Nucleus accumbens (tissue), 56 donors: ENCODE measurements at regions not wholly inside any gene's neighbourhood (a gene's known extent, or its start where the extent isn't known, plus 50 kb on each side); places are given as distances from the start of the nearest gene placed in this dataset.
"Not testable (repeated sequence)": the region's sequence is repeated elsewhere in the genome, so short reads cannot be mapped to it uniquely, and the experiment has no call there.

Experiments
- DNase-seq, 56 donors: peaks; one replicate each; lab custom pipeline; 2025; lab: John Stamatoyannopoulos, UW

DNA sequence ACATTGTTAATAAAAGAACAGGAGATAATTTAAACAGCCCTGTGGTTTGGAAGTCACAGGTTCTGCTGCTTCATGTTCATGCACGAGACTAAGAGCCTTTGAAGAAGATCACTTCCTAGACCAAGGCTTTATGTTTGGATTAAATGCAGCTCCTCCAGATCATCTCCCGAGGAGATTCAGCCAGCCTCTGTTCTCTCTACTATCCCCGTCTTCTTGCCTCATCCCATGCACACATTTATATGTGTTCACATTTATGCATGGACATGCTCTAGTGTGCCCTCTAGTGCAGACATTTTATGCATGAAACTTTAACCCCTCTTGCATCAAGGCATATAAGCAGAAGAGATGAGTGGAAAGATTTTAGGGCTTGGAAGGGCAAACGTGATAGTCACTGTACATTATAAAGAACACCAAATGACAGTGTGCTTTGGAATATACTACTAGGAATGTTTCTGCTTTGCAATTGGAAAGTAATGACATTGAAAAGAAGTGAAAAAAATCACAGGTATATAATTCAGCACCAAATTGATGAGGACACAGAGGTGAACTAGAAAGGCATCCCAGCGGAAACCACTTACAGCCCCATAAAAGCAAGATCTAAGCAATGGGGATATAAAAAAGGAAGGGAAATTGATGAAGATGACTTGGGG lies 271.5 kb upstream of the PLGLB2 start:
- not testable (repeated sequence) for DNase-seq

- DNase-seq = not testable (repeated sequence)
These were observed 271.0 kb upstream of the PLGLB2 start for GRCh38 chr2:87476936-87477335.

GRCh38 chr2:87477669-87478428 lies 270.0 kb upstream of the PLGLB2 start:
- DNase-seq = not testable (repeated sequence)

DNA sequence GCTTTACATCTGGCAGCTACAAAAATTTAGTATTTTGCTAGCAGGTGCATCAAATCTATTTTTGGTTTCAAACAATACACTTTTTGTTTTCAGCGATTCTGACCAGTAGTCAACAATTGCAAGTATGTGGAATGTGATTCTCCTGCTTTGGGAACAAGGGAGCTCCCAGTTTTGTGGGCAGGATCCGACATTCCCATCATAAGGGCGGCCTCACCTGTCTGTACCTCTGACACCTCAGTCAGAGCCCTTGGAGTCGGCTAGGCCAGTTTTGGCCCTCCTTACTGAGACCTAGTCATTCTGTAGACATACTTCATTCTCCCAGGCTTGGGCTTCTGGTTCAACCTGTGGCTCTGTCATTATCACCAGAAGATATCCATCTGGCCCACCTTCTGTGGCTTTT lies 269.0 kb upstream of the PLGLB2 start:
- not testable (repeated sequence) for DNase-seq

DNA sequence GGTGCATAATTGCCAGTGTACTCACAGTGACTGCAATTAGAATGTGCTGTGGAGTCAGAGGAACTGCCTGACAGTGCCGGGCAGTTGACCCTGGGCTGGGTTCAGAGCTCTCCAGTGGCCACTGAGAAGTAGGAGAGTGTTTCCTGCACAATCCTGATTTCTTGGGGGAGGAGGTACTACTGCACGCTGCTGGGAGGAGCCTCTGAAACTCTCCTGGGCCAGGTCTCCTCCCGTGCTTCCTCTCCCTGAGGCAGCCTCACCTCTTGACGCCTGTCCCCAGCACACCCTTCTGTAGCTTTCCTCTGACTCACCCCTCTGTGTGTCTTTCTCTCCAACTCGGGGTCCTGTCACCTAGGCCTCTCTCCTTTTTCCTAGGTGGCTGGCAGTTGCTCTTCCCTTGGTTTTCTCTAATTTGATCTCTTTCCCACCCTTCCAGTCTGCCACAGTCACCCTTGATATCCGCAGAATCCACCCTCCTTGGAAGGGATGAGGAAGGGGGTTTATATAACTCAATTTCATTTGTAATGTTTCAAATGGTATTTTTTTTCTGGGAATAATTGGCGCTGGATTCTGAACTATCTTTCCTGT lies 264.7 kb upstream of the PLGLB2 start:
- not testable (repeated sequence) for DNase-seq

DNA sequence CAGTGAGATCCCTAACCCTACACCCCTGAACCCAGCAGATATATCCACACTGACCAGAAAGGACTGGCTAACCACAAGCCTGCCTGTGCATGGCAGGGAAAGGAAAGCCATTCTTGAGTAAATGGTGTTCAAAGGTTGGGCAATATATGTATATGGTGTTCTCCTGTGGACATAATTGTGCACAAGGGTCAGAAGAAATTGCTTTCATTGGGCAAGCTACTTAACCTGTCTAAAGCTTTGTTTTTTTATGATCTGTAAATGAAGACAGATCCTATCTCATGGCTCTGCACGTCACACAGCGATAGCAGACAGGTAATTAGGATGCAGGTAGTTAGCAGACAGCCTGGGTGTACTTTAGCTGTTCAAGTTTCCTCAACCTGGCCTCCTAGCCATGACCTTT lies 263.5 kb upstream of the PLGLB2 start:
- DNase-seq = not testable (repeated sequence)

GRCh38 chr2:87485455-87485854 lies 262.4 kb upstream of the PLGLB2 start:
- not testable (repeated sequence) for DNase-seq

- DNase-seq = not testable (repeated sequence)
These were observed 262.0 kb upstream of the PLGLB2 start for GRCh38 chr2:87485884-87486283.

DNA sequence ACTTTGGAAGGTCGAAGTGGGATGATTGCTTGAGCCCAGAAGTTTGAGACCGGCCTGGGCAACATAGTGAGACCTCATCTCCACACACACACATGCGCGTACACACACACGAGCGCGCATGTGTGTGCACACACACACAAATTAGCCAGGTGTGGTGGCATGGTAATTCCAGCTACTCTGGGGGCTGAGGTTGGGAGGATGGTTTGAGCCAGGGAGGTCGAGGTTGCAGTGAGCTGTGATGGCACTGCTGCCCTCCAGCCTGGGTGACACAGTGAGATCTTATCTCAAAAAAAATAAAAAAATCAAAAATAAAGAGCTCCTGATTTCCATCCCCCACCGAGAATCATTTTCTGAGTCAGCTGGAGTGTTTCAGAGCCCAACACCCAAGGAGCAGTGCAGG lies 261.5 kb upstream of the PLGLB2 start:
- not testable (repeated sequence) for DNase-seq

GRCh38 chr2:87488021-87488420 lies 259.9 kb upstream of the PLGLB2 start:
- DNase-seq = not testable (repeated sequence)

GRCh38 chr2:87488991-87489390 lies 258.9 kb upstream of the PLGLB2 start:
- DNase-seq = not testable (repeated sequence)

DNA sequence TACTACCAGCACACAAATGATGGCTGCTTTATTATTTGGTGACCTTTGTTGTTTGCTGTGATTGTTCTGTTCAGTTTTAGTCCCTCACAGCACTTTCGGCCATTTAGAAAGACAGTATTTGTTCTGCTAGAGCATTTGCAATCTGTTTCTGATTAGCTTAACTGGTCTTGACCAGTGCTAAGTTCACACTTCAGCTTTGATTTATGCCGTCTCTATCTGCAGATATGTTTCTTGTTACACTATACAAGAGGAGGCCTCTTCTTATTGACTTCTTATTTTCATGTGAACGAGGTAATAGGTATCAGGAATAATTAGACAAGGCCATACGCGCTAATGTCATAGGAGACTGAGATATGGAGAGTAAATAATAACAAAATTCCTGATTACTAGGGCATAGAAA lies 253.0 kb upstream of the PLGLB2 start:
- DNase-seq = not testable (repeated sequence)

DNA sequence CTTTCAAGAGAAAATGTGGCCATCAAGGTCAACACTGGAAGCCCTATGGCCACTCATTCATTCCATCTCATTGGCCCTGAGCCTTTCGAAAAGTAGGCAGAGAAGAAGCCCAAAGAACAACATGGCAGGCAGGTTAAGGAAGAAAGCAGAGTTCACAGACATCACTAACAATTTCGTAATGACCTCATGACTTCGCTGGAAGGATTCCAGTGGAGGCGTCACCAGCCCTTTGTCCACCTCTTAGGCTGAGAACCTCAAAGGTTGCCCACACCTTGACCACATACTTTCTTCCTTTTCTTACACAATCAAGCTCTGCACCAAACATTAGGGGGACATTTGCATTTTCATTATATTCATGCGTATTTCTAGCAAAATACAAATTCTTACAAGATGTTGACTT lies 252.4 kb upstream of the PLGLB2 start:
- not testable (repeated sequence) for DNase-seq

- DNase-seq = not testable (repeated sequence)
These were observed 251.6 kb upstream of the PLGLB2 start for GRCh38 chr2:87496036-87497006.

GRCh38 chr2:87497135-87497534 lies 250.8 kb upstream of the PLGLB2 start:
- not testable (repeated sequence) for DNase-seq

GRCh38 chr2:87497700-87498099 lies 250.2 kb upstream of the PLGLB2 start:
- DNase-seq = not testable (repeated sequence)

- DNase-seq = not testable (repeated sequence)
These were observed 249.6 kb upstream of the PLGLB2 start for GRCh38 chr2:87498169-87498853.

- not testable (repeated sequence) for DNase-seq
These were observed 249.0 kb upstream of the PLGLB2 start for GRCh38 chr2:87498854-87499238.

- not testable (repeated sequence) for DNase-seq
These were observed 248.0 kb upstream of the PLGLB2 start for GRCh38 chr2:87499860-87500259.

- DNase-seq = not testable (repeated sequence)
These were observed 247.5 kb upstream of the PLGLB2 start for GRCh38 chr2:87500421-87500820.
